Stromal cell of bone marrow (primary cell): ENCODE measurements at regions not wholly inside any gene's neighbourhood (a gene's known extent, or its start where the extent isn't known, plus 50 kb on each side); places are given as distances from the start of the nearest gene placed in this dataset.

Experiments
- DNase-seq: peaks from one replicate; pipeline ENCODE4 v3.0.0-alpha.2; 2012; ENCODE audit warnings: low read depth

DNA sequence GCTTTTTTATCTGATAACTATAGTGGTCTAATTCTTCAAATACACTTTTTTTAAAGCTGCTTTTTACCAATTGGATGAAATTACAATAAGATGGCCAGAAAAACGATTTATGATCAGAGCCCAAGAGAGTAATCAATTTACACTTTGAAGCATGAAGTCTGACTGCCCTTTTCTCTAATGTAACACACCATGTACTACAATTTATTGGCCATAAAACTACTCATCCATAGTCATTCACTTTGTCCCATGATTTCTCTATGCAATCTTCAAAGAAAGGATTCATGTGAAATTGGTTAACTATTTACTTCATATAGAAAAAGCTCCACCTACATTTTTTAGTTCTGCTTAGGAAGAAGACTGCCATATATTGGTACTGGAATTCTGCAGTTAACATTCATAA, 73.6 kb upstream of the CAST start:
- DNase-seq = no peak

DNA sequence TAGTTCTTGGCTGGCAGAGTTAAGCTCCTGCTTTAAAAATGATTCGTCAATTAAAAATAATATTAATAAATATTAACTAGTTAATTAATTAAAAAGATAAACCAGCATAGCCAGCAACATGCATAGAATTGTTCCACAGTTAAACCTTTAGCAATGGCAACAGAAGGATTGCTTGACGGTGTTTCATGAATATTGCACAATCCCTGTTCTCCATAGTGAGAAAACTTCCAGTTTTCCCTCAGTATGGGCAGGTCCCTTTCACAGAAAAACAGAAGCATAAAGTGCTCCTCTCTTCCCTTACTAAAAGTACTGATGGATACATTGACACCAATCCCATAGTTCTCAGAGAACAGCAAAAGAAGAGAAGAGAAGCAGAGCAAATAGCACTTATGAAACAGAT, 71.4 kb upstream of the CAST start:
- DNase-seq = no peak

DNA sequence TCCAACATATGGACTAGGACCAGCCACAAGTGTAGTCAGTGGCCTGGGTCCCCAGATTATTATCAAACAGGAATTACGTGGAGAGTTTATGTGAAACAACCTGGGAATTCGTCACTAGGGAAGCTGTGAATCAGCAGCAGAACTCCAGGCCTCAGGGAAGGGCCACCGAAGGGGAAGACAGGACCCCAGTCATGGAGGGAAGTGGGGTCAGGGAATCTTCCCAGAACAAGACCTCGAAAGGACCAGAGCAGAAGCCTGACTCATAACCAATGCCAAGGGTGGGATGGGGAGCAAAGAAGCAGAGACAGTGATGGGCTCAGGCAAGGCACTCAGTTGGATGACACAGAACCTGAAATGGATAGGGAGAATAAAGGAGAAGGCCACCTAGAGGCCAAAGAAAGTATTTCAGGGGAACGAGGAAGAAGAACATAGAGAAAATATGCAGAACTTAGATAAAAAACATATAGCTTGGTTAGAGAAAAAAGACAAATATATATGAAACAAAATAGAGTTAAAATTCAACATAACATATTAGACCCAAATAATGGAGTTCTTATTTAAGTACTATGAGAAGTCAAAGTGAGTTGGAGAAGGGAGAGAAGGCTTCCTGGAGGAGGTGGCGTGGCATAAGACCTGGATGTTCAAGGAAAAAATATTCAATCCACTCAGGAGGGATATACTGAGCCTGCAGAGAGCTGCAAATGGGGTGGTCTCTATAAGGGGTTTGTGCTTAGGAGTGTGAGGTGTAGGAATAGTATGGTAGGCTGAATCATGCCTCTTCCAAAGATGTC, 66.7 kb upstream of the CAST start:
- no peak for DNase-seq

DNA sequence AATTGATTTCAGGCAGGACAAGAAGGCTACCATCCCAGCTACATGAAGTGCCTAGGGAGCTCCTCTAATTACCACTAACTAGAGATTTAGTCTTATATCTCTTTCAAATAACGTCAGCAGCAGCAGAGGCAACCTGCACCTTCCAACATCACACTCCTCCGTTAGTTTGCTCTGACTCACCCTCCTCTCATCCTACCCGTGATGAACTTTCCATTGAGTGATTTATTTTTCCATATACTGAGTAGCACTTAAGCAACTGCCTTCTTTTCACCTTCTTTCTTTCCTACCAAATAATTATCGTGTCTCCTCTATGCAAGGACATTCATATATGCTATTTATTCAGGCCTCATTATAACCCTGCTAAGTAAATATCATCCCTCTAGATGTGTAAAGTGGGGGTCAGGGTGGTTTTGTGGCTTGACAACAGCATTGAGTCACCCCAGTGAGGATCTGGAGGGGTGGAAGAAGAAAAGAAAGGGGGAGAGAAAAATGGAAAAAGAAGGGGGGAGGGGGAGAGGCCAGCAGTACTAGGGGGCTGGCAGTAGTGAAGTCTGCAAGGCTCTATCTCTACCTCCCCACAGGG, 64.6 kb upstream of the CAST start:
- DNase-seq = no peak

DNA sequence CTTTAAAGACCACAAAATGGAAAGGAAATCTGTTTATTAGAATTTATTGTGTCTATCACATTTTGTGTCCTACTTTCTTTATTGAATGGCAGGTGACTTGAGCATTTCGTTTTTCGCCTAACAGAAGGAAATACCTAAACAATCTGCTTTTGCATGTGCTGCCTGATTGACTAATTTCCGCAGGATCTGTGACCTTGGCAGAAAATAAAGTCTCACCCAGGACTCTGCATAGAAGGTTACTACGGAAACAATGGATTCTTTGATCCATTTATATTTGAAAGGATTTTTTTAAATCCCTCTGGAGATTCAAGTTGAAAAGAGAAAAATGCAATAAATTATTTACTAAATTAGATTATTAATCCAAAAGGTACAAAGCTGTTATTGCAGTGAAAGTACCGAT, 61.0 kb upstream of the CAST start:
- no peak for DNase-seq

DNA sequence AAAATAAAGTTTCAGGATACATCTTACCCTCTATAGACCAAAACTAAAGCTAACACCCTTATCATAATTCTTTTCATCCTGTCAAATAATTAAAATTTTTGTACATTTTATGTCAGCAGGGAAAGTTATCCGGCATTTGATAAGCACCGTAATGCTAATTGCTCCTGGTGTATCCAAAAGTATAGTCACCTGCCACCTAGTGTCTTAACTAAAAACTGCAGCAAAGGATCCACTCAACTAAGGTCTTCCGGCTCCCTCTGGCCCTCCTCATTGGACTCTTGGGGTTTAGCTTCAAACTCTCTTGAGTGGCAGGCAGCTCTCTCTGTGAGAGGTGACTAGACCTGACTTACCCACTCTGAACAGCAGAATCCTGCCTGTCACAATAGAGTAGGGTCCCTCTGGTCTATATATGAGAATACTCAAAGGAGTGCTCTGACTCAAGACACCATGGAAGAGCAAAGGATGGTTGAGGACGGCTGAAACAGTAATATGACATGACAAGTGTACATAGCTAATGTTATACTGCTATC, 60.4 kb upstream of the CAST start:
- peak; percentile 58 for DNase-seq

DNA sequence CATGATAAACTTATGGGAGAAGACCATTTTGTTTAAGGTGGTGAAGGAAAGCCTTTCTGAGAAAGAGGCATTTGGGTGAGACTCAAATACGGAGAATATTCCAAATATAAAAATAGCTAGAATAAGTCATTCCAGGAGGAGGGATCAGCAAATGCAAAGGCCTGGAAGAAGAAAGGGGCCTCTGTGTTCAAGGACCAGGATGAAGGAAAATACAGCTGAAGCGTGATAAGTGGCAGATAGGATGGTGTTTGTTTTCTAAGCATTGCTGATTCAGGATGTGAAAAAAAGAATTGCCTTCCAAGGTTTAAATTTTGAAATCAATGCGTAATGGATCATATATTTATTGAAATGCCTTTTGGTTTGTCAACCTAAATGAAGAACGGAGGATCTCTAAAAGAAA, 59.4 kb upstream of the CAST start:
- DNase-seq = no peak

DNA sequence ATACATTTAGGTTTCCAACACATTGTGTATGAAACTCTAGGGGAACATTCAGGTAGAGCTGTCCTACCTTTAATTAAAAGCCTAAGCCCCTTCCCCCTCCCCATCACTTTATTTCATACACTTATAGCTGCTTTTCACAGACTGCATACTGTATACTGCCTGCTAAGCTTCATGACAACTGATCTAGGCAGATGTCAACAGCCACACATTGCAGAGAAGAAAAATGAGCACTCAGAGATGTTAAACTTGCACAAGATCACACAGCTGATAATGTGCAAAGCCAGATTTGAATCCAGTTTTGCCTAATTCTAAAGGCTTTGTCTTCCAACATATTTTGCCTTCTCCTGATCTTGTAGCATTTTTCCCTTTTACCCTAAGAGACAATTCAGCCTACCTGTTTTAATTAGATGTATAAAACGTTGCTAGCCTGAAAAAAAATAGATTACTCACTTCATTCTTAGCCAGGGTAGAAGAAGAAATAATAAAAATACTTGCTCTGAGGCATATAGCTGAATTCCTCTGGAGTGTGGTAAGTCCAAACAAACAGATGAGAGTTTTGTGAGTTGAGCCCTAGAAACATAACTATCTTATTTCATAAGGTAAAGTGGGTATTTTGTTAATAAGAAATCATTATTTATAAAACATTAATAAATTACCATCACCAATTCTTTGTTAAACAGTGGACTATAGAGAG, 56.9 kb upstream of the CAST start:
- DNase-seq = no peak

DNA sequence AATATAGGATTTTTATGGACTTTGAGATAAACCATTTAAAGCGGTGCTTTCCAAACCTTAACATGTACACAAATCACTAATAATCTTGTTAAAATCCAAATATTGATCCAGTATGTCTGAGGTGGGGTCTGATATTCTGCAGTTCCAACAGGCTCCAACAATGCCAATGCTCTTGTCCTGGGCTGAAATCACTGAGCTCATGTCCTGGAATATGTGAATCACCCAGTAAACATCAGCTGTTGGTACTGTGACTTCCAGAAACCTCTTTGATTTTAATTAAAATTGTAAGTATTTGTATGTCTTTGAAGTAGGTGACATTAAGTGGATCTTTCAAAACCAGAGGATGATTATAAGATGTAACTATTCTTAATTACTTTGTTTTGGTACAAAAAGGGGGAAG, 52.8 kb upstream of the CAST start:
- DNase-seq = no peak

DNA sequence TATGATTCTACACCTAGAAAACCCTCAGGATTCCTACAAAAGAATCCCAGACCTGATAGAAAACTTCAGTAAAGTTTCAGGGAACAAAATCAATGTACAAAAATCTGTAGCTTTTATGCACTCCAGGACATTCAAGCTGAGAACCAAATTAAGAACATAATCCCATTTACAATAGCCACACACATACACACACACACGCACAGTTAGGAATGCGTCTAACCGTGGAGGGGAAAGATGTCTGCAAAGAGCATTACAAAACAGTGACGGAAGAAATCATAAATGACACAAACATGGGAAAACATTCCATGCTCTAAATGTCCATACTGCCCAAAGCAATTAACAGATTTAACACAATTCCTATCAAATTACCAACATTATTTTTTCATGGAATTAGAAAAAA, 51.4 kb upstream of the CAST start:
- no peak for DNase-seq

DNA sequence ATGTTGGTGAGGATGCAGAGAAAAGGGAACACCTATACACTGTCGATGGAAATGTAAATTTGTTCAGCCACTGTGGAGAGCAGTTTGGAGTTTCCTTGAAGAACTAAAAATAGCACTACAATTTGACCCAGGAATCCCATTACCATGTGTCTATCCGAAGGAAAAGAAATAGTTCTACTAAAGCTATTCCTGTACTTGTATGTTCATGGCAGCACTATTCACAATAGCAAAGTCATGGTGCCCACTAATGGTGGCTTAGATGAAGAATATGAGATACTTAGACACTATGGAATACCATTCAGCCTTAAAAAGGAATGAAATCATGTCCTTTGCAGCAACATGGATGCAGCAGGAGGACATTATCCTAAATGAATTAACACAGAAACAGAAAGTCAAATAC, 50.2 kb upstream of the CAST start:
- no peak for DNase-seq
